ENCODE measurements at regions not wholly inside any gene's neighbourhood (a gene's known extent, or its start where the extent isn't known, plus 50 kb on each side); places are given as distances from the start of the nearest gene placed in this dataset.
"Not testable (repeated sequence)": the region's sequence is repeated elsewhere in the genome, so short reads cannot be mapped to it uniquely, and the experiment has no call there.

GRCh38 chr14:27668531-27668930, 1070.7 kb upstream of the NOVA1 start:
- Histone ChIP-seq H3K36me3 (replicated peaks in 1 of 2; ENCODE audit: control insufficient read depth in 2 of 2, insufficient read depth in 2 of 2, low read length in 2 of 2) (no peaks in the 10 kb centered on the region), H3K4me1 (ENCODE audit: control insufficient read depth in 2 of 2, insufficient read depth in 1 of 2, low read depth in 1 of 2, low read length in 2 of 2) (no peaks in the 10 kb centered on the region), H2BK15ac (ENCODE audit: low read length) (no peak overlapping the region), H3K4me2 (ENCODE audit: insufficient read depth, low read length, poor library complexity, severe bottlenecking) (no peak overlapping the region), H2BK120ac (ENCODE audit: low read depth, low read length) (no peak overlapping the region), H3K23ac (ENCODE audit: low read depth, low read length, poor library complexity) (no peak overlapping the region), H3K4me3 (ENCODE audit: low read length in 2 of 2) (no peak overlapping the region), H3K79me1 (ENCODE audit: low read depth, low read length) (no peaks in the 10 kb centered on the region), H2AFZ (ENCODE audit: low read length) (no peak overlapping the region), H3K9ac (ENCODE audit: low read depth, low read length, poor library complexity) (no peak overlapping the region), H4K91ac (ENCODE audit: low read depth, low read length, poor library complexity) (no peak overlapping the region), H2BK5ac (ENCODE audit: low read length) (no peak overlapping the region), H3K14ac (ENCODE audit: low read length) (no peak overlapping the region), H3K4ac (ENCODE audit: low read length) (no peak overlapping the region), H3K27ac (replicated peaks; ENCODE audit: low read length) (no peak overlapping the region), H4K8ac (ENCODE audit: low read depth, low read length) (no peak overlapping the region), H2BK12ac (ENCODE audit: low read length) (no peak overlapping the region), H2AK5ac (ENCODE audit: low read depth, low read length) (no peak overlapping the region), H3K18ac (ENCODE audit: low read length) (no peak overlapping the region), H3K9me3 (replicated peaks in 1 of 2; ENCODE audit: control insufficient read depth in 2 of 2, insufficient read depth in 1 of 2, low read depth in 1 of 2, low read length in 2 of 2) (no peaks in the 10 kb centered on the region), H3K27me3 (ENCODE audit: control insufficient read depth in 3 of 3, insufficient read depth in 3 of 3, low read depth in 1 of 3, low read length in 3 of 3) (no peaks in the 10 kb centered on the region)
- DNase-seq (ENCODE audit: low spot score): no peak

GRCh38 chr14:27672047-27672446, 1074.2 kb upstream of the NOVA1 start:
- Histone ChIP-seq H2BK5ac (ENCODE audit: low read length) (no peak overlapping the region), H4K8ac (ENCODE audit: low read depth, low read length) (no peak overlapping the region), H3K9me3 (replicated peaks in 1 of 2; ENCODE audit: control insufficient read depth in 2 of 2, insufficient read depth in 1 of 2, low read depth in 1 of 2, low read length in 2 of 2) (no peaks in the 10 kb centered on the region), H3K14ac (ENCODE audit: low read length) (no peak overlapping the region), H2BK15ac (ENCODE audit: low read length) (no peak overlapping the region), H2BK120ac (ENCODE audit: low read depth, low read length) (no peak overlapping the region), H3K27me3 (ENCODE audit: control insufficient read depth in 3 of 3, insufficient read depth in 3 of 3, low read depth in 1 of 3, low read length in 3 of 3) (no peaks in the 10 kb centered on the region), H3K9ac (ENCODE audit: low read depth, low read length, poor library complexity) (no peak overlapping the region), H4K91ac (ENCODE audit: low read depth, low read length, poor library complexity) (no peak overlapping the region), H3K4me2 (ENCODE audit: insufficient read depth, low read length, poor library complexity, severe bottlenecking) (no peak overlapping the region), H3K4me1 (ENCODE audit: control insufficient read depth in 2 of 2, insufficient read depth in 1 of 2, low read depth in 1 of 2, low read length in 2 of 2) (no peaks in the 10 kb centered on the region), H3K18ac (ENCODE audit: low read length) (no peak overlapping the region), H3K27ac (replicated peaks; ENCODE audit: low read length) (no peak overlapping the region), H3K79me1 (ENCODE audit: low read depth, low read length) (no peaks in the 10 kb centered on the region), H2AFZ (ENCODE audit: low read length) (no peak overlapping the region), H2AK5ac (ENCODE audit: low read depth, low read length) (no peak overlapping the region), H3K4ac (ENCODE audit: low read length) (no peak overlapping the region), H3K36me3 (replicated peaks in 1 of 2; ENCODE audit: control insufficient read depth in 2 of 2, insufficient read depth in 2 of 2, low read length in 2 of 2) (no peaks in the 10 kb centered on the region), H2BK12ac (ENCODE audit: low read length) (no peak overlapping the region), H3K4me3 (ENCODE audit: low read length in 2 of 2) (no peak overlapping the region), H3K23ac (ENCODE audit: low read depth, low read length, poor library complexity) (no peak overlapping the region)
- DNase-seq (ENCODE audit: low spot score): no peak
- no CpG with 5 or more reads among the region's 3 CpGs for WGBS, 2 donors (ENCODE audit: extremely low coverage in 2 of 2, insufficient read length in 2 of 2, insufficient replicate concordance in 1 of 2)

- H4K91ac ChIP-seq (ENCODE audit: low read depth, low read length, poor library complexity); H3K27ac ChIP-seq (replicated peaks; ENCODE audit: low read length); H2BK5ac ChIP-seq (ENCODE audit: low read length); H2AK5ac ChIP-seq (ENCODE audit: low read depth, low read length); H3K4me1 ChIP-seq (ENCODE audit: control insufficient read depth in 2 of 2, insufficient read depth in 1 of 2, low read depth in 1 of 2, low read length in 2 of 2); H3K14ac ChIP-seq (ENCODE audit: low read length); DNase-seq (ENCODE audit: low spot score); H2BK12ac ChIP-seq (ENCODE audit: low read length); H3K9ac ChIP-seq (ENCODE audit: low read depth, low read length, poor library complexity); H3K23ac ChIP-seq (ENCODE audit: low read depth, low read length, poor library complexity); H2BK120ac ChIP-seq (ENCODE audit: low read depth, low read length); H3K36me3 ChIP-seq (replicated peaks in 1 of 2; ENCODE audit: control insufficient read depth in 2 of 2, insufficient read depth in 2 of 2, low read length in 2 of 2); H3K4me3 ChIP-seq (ENCODE audit: low read length in 2 of 2); H3K27me3 ChIP-seq (ENCODE audit: control insufficient read depth in 3 of 3, insufficient read depth in 3 of 3, low read depth in 1 of 3, low read length in 3 of 3); H3K9me3 ChIP-seq (replicated peaks in 1 of 2; ENCODE audit: control insufficient read depth in 2 of 2, insufficient read depth in 1 of 2, low read depth in 1 of 2, low read length in 2 of 2); H2BK15ac ChIP-seq (ENCODE audit: low read length); H4K8ac ChIP-seq (ENCODE audit: low read depth, low read length); H3K18ac ChIP-seq (ENCODE audit: low read length); H3K79me1 ChIP-seq (ENCODE audit: low read depth, low read length); H3K4me2 ChIP-seq (ENCODE audit: insufficient read depth, low read length, poor library complexity, severe bottlenecking); H3K4ac ChIP-seq (ENCODE audit: low read length): not testable (repeated sequence)
- no CpG with 5 or more reads among the region's 30 CpGs for WGBS, 2 donors (ENCODE audit: extremely low coverage in 2 of 2, insufficient read length in 2 of 2, insufficient replicate concordance in 1 of 2)
- H2AFZ ChIP-seq (ENCODE audit: low read length): peak overlapping the region; percentile 71
Observed at GRCh38 chr14:27672811-27673737, 1075.2 kb upstream of the NOVA1 start.

- Histone ChIP-seq H3K14ac (ENCODE audit: low read length) (no peak overlapping the region), H3K27ac (replicated peaks; ENCODE audit: low read length) (no peak overlapping the region), H2AK5ac (ENCODE audit: low read depth, low read length) (no peak overlapping the region), H2AFZ (ENCODE audit: low read length) (peak overlapping the region; percentile 28), H3K36me3 (replicated peaks in 1 of 2; ENCODE audit: control insufficient read depth in 2 of 2, insufficient read depth in 2 of 2, low read length in 2 of 2) (no peaks in the 10 kb centered on the region), H3K27me3 (ENCODE audit: control insufficient read depth in 3 of 3, insufficient read depth in 3 of 3, low read depth in 1 of 3, low read length in 3 of 3) (no peaks in the 10 kb centered on the region), H2BK5ac (ENCODE audit: low read length) (no peak overlapping the region), H2BK15ac (ENCODE audit: low read length) (no peak overlapping the region), H3K79me1 (ENCODE audit: low read depth, low read length) (no peaks in the 10 kb centered on the region), H3K9me3 (replicated peaks in 1 of 2; ENCODE audit: control insufficient read depth in 2 of 2, insufficient read depth in 1 of 2, low read depth in 1 of 2, low read length in 2 of 2) (peaks cover 0 to 2% of the 10 kb centered on the region in 2 donors), H2BK12ac (ENCODE audit: low read length) (no peak overlapping the region), H3K4ac (ENCODE audit: low read length) (no peak overlapping the region), H4K8ac (ENCODE audit: low read depth, low read length) (no peak overlapping the region), H3K4me1 (ENCODE audit: control insufficient read depth in 2 of 2, insufficient read depth in 1 of 2, low read depth in 1 of 2, low read length in 2 of 2) (peaks cover 0 to 3% of the 10 kb centered on the region in 2 donors), H3K4me3 (ENCODE audit: low read length in 2 of 2) (no peak overlapping the region), H3K23ac (ENCODE audit: low read depth, low read length, poor library complexity) (no peak overlapping the region), H3K4me2 (ENCODE audit: insufficient read depth, low read length, poor library complexity, severe bottlenecking) (no peak overlapping the region), H2BK120ac (ENCODE audit: low read depth, low read length) (no peak overlapping the region), H3K9ac (ENCODE audit: low read depth, low read length, poor library complexity) (no peak overlapping the region), H4K91ac (ENCODE audit: low read depth, low read length, poor library complexity) (no peak overlapping the region), H3K18ac (ENCODE audit: low read length) (no peak overlapping the region)
- WGBS, 2 donors (ENCODE audit: extremely low coverage in 2 of 2, insufficient read length in 2 of 2, insufficient replicate concordance in 1 of 2): no CpG with 5 or more reads among the region's 1 CpG
- no peak for DNase-seq (ENCODE audit: low spot score)
Observed at GRCh38 chr14:27686137-27686536, 1080.5 kb upstream of the FOXG1 start.

Data from neuronal stem cell (in vitro differentiated cells).